Right cardiac atrium (tissue), 5 donors: ENCODE measurements at regions not wholly inside any gene's neighbourhood (a gene's known extent, or its start where the extent isn't known, plus 50 kb on each side); places are given as distances from the start of the nearest gene placed in this dataset.
A peak's percentile ranks its signal among the peaks of the same experiment; 100 is the strongest.

ENCODE experiments used
- ATAC-seq, 2 donors: fragments of 200-7000 bp; cut with Tn5 transposase; one replicate each; pipeline versions ENCODE4 v1.8.0 to v1.9.1; 2020; ENCODE audit warnings: moderate library complexity in 2 of 2, mild to moderate bottlenecking in 1 of 2
- DNase-seq, 3 donors: peaks; one replicate each; pipeline ENCODE4 v3.0.0-alpha.2; 2020
- H3K27ac ChIP-seq: one replicate; pipeline ENCODE4 v1.5.1; 2013; ENCODE audit warnings: mild to moderate bottlenecking, low read length, control low read depth, moderate library complexity
- H3K27me3 ChIP-seq: one replicate; pipeline ENCODE4 v1.6.1; 2013; ENCODE audit not compliant: control insufficient read depth, insufficient read depth
- H3K4me1 ChIP-seq: one replicate; pipeline ENCODE4 v1.6.1; 2013; ENCODE audit warnings: low read length; ENCODE audit not compliant: control insufficient read depth, insufficient read depth
- H3K4me3 ChIP-seq: one replicate; pipeline ENCODE4 v1.5.1; 2013; ENCODE audit warnings: low read length, control low read depth
- H3K9me3 ChIP-seq: one replicate; pipeline ENCODE4 v1.6.1; 2013; ENCODE audit warnings: low read length; ENCODE audit not compliant: control insufficient read depth
- WGBS: extraction: QIAGEN DNeasy Blood & Tissue Kit; methylation state at CpG from one replicate; pipeline ENCODE4 v1.1.7; 2013; 5-methylcytosine and 5-hydroxymethylcytosine counted together
- intact Hi-C, 4 donors: fragments of 100-400 bp; cut with DNase I; formaldehyde crosslinking; loops; one replicate each; pipeline versions ENCODE4 v1.11.0 to v1.14.0; 2022 to 2023
- donor health status: healthy with polysubstance abuse.
- donor health status: DM: no; HTN: yes; CAD: no.
- donor health status: DM: no; HTN: no; CAD: no.
- donor health status: DM: no; HTN: yes; CAD: no; lungs with severe emphysema.
- donor health status: DM: yes; HTN: yes; CAD: no.

- Histone ChIP-seq H3K4me3 (no peak overlapping the region), H3K9me3 (no peaks in the 10 kb centered on the region), H3K27ac (no peak overlapping the region), H3K27me3 (no peaks in the 10 kb centered on the region), H3K4me1 (no peaks in the 10 kb centered on the region)
- intact Hi-C loops = no loop called here
- DNase-seq (no peak), ATAC-seq (no peak)
- 43% methylated on average over 8 of the region's 8 CpGs for WGBS
These were observed 822.1 kb upstream of the GALNTL6 start for GRCh38 chr4:170990989-170991589.

- no peak for DNase-seq
- ATAC-seq = no peak
- no peak overlapping the region for H3K27ac ChIP-seq
- no peak overlapping the region for H3K4me3 ChIP-seq
- H3K27me3 ChIP-seq = no peaks in the 10 kb centered on the region
- H3K4me1 ChIP-seq = no peaks in the 10 kb centered on the region
- intact Hi-C loops = no loop called here
- WGBS = 73% methylated on average over 1 of the region's 1 CpG
- no peaks in the 10 kb centered on the region for H3K9me3 ChIP-seq
These were observed 824.8 kb upstream of the GALNTL6 start for GRCh38 chr4:170988446-170988845.

GRCh38 chr4:170979736-170980135 lies 833.5 kb upstream of the GALNTL6 start:
- DNase-seq = peak in 2 of 3 donors; percentile 31 to 49
- 47% methylated on average over 6 of the region's 6 CpGs for WGBS
- ATAC-seq = peak in 1 of 2 donors; percentile 26
- Histone ChIP-seq H3K9me3 (no peaks in the 10 kb centered on the region), H3K27ac (no peak overlapping the region), H3K4me3 (no peak overlapping the region), H3K4me1 (no peaks in the 10 kb centered on the region), H3K27me3 (no peaks in the 10 kb centered on the region)
- intact Hi-C loops = no loop called here

GRCh38 chr4:170978990-170979389 lies 834.2 kb upstream of the GALNTL6 start:
- Histone ChIP-seq H3K4me1 (no peaks in the 10 kb centered on the region), H3K27ac (no peak overlapping the region), H3K9me3 (no peaks in the 10 kb centered on the region), H3K4me3 (no peak overlapping the region), H3K27me3 (no peaks in the 10 kb centered on the region)
- DNase-seq (no peak), ATAC-seq (no peak)
- intact Hi-C loops = no loop called here
- WGBS = 83% methylated on average over 6 of the region's 6 CpGs

GRCh38 chr4:170949084-170949483 lies 859.3 kb upstream of the AADAT start:
- ATAC-seq (no peak), DNase-seq (no peak)
- H3K9me3 ChIP-seq = no peaks in the 10 kb centered on the region
- H3K27me3 ChIP-seq = no peaks in the 10 kb centered on the region
- WGBS = 72% methylated on average over 3 of the region's 3 CpGs
- H3K4me1 ChIP-seq = no peaks in the 10 kb centered on the region
- no peak overlapping the region for H3K4me3 ChIP-seq
- intact Hi-C loops = no loop called here
- no peak overlapping the region for H3K27ac ChIP-seq

- no peaks in the 10 kb centered on the region for H3K4me1 ChIP-seq
- intact Hi-C loops = no loop called here
- WGBS = 64% methylated on average over 7 of the region's 7 CpGs
These were observed 850.4 kb upstream of the AADAT start for GRCh38 chr4:170940043-170940724.

GRCh38 chr4:170938588-170938987 lies 848.8 kb upstream of the AADAT start:
- H3K9me3 ChIP-seq = no peaks in the 10 kb centered on the region
- H3K4me3 ChIP-seq = no peak overlapping the region
- no peak overlapping the region for H3K27ac ChIP-seq
- WGBS = 56% methylated on average over 1 of the region's 1 CpG
- DNase-seq (no peak), ATAC-seq (no peak)
- intact Hi-C loops = no loop called here
- H3K27me3 ChIP-seq = no peaks in the 10 kb centered on the region
- no peaks in the 10 kb centered on the region for H3K4me1 ChIP-seq

More at GRCh38 chr4:170940043-170940724, 850.4 kb upstream of the AADAT start:
- H3K4me3 ChIP-seq = no peak overlapping the region
- DNase-seq (no peak), ATAC-seq (no peak)
- no peaks in the 10 kb centered on the region for H3K27me3 ChIP-seq
- no peaks in the 10 kb centered on the region for H3K9me3 ChIP-seq
- H3K27ac ChIP-seq = no peak overlapping the region

- intact Hi-C loops = no loop called here
- 62% methylated on average over 2 of the region's 2 CpGs for WGBS
These were observed 841.6 kb upstream of the AADAT start for GRCh38 chr4:170931321-170931720.

GRCh38 chr4:170888660-170889059 lies 798.9 kb upstream of the AADAT start:
- intact Hi-C loops = no loop called here
- DNase-seq = no peak
- no peaks in the 10 kb centered on the region for H3K27me3 ChIP-seq
- H3K4me3 ChIP-seq = no peak overlapping the region
- no peak overlapping the region for H3K27ac ChIP-seq
- ATAC-seq = no peak
- H3K9me3 ChIP-seq = no peaks in the 10 kb centered on the region
- no peaks in the 10 kb centered on the region for H3K4me1 ChIP-seq

More at GRCh38 chr4:170931321-170931720, 841.6 kb upstream of the AADAT start:
- ATAC-seq (no peak), DNase-seq (no peak)
- Histone ChIP-seq H3K9me3 (no peaks in the 10 kb centered on the region), H3K27ac (no peak overlapping the region), H3K27me3 (no peaks in the 10 kb centered on the region), H3K4me1 (no peaks in the 10 kb centered on the region), H3K4me3 (no peak overlapping the region)

- no peak overlapping the region for H3K4me3 ChIP-seq
- H3K9me3 ChIP-seq = no peaks in the 10 kb centered on the region
- no peaks in the 10 kb centered on the region for H3K27me3 ChIP-seq
- 16% methylated on average over 3 of the region's 3 CpGs for WGBS
- intact Hi-C loops = no loop called here
- no peak overlapping the region for H3K27ac ChIP-seq
- no peaks in the 10 kb centered on the region for H3K4me1 ChIP-seq
- DNase-seq (no peak), ATAC-seq (no peak)
These were observed 797.6 kb upstream of the AADAT start for GRCh38 chr4:170887396-170887795.

GRCh38 chr4:170884969-170885570 lies 795.3 kb upstream of the AADAT start:
- WGBS = 85% methylated on average over 1 of the region's 1 CpG
- H3K4me1 ChIP-seq = no peaks in the 10 kb centered on the region
- no peaks in the 10 kb centered on the region for H3K9me3 ChIP-seq
- ATAC-seq (no peak), DNase-seq (no peak)
- intact Hi-C loops = no loop called here
- H3K4me3 ChIP-seq = no peak overlapping the region
- no peak overlapping the region for H3K27ac ChIP-seq
- no peaks in the 10 kb centered on the region for H3K27me3 ChIP-seq
